CD14-positive monocyte (primary cell): ENCODE measurements at regions not wholly inside any gene's neighbourhood (a gene's known extent, or its start where the extent isn't known, plus 50 kb on each side); places are given as distances from the start of the nearest gene placed in this dataset.

Experiments used
- DNase-seq, 3 donors: peaks; one replicate each; pipeline ENCODE4 v3.0.0-alpha.2; 2011 to 2022
- H2AFZ ChIP-seq: 2 replicates; pipeline ENCODE4 v1.6.0; 2012; ENCODE audit warnings: mild to moderate bottlenecking, low read depth, low read length, inconsistent platforms; ENCODE audit not compliant: insufficient read depth, poor library complexity, severe bottlenecking
- H3K27ac ChIP-seq, 2 donors: 1 replicate in 1 of 2; 2 replicates in 1 of 2; pipeline ENCODE4 v1.5.1; 2012 to 2013; ENCODE audit warnings: low read length in 2 of 2, control low read depth in 1 of 2, inconsistent platforms in 1 of 2, low read depth in 1 of 2, mild to moderate bottlenecking in 1 of 2
- H3K27me3 ChIP-seq, 2 donors: one replicate each; pipeline versions ENCODE4 v1.6.0 to v1.6.1; 2011 to 2013; ENCODE audit warnings: low read length in 2 of 2; ENCODE audit not compliant: control insufficient read depth in 2 of 2, insufficient read depth in 2 of 2
- H3K36me3 ChIP-seq, 2 donors: replicated peaks in 1 of 2; 1 replicate in 1 of 2; 2 replicates in 1 of 2; pipeline versions ENCODE4 v1.5.1 to v1.6.1; 2012 to 2013; ENCODE audit warnings: low read length in 2 of 2, control low read depth in 1 of 2, inconsistent platforms in 1 of 2, mild to moderate bottlenecking in 1 of 2; ENCODE audit not compliant: insufficient read depth in 2 of 2, control insufficient read depth in 1 of 2
- H3K4me1 ChIP-seq, 2 donors: 1 replicate in 1 of 2; 2 replicates in 1 of 2; pipeline versions ENCODE4 v1.5.1 to v1.6.1; 2012 to 2013; ENCODE audit warnings: low read length in 2 of 2, control low read depth in 1 of 2, inconsistent platforms in 1 of 2, mild to moderate bottlenecking in 1 of 2, moderate library complexity in 1 of 2; ENCODE audit not compliant: insufficient read depth in 2 of 2, control insufficient read depth in 1 of 2
- H3K4me2 ChIP-seq: replicated peaks from 2 replicates; pipeline ENCODE3; 2012; ENCODE audit warnings: low read length, moderate library complexity, mild to moderate bottlenecking; ENCODE audit not compliant: poor library complexity, severe bottlenecking; ENCODE audit errors: extremely low read depth
- H3K4me3 ChIP-seq, 3 experiments: fragments of 200-600 bp in 1 of 3; sonication (generic) in 1 of 3; replicated peaks in 1 of 3; 1 replicate in 2 of 3; 2 replicates in 1 of 3; pipeline ENCODE4 v1.5.1; 2011 to 2013; ENCODE audit warnings: low read length in 3 of 3, mild to moderate bottlenecking in 3 of 3, control low read depth in 2 of 3, low read depth in 2 of 3, inconsistent platforms in 1 of 3, moderate library complexity in 1 of 3
- H3K79me2 ChIP-seq: 2 replicates; pipeline ENCODE4 v1.6.0; 2012; ENCODE audit warnings: mild to moderate bottlenecking, control low read depth, inconsistent platforms, low read length, moderate library complexity; ENCODE audit not compliant: insufficient read depth
- H3K9ac ChIP-seq: 2 replicates; pipeline ENCODE4 v1.6.0; 2017; ENCODE audit warnings: low read length, mild to moderate bottlenecking; ENCODE audit not compliant: insufficient read depth, poor library complexity, severe bottlenecking
- H3K9me3 ChIP-seq, 2 donors: replicated peaks in 1 of 2; 1 replicate in 1 of 2; 2 replicates in 1 of 2; pipeline versions ENCODE4 v1.5.1 to v1.6.1; 2012 to 2013; ENCODE audit warnings: low read length in 2 of 2, control low read depth in 1 of 2; ENCODE audit not compliant: control insufficient read depth in 1 of 2, insufficient read depth in 1 of 2
- H4K20me1 ChIP-seq: 2 replicates; pipeline ENCODE4 v1.6.0; 2012; ENCODE audit warnings: mild to moderate bottlenecking, low read length, control low read depth, moderate library complexity; ENCODE audit not compliant: insufficient read depth
- H3K27ac Mint-ChIP-seq, 7 donors: one replicate each; pipeline ENCODE4 v1.8.0; 2020; ENCODE audit warnings: mild to moderate bottlenecking in 7 of 7, mixed read lengths in 7 of 7, moderate library complexity in 6 of 7, inconsistent platforms in 2 of 7
- H3K27me3 Mint-ChIP-seq, 3 donors: one replicate each; pipeline ENCODE4 v1.8.0; 2021 to 2022; ENCODE audit warnings: low read depth in 3 of 3, mild to moderate bottlenecking in 3 of 3, mixed read lengths in 3 of 3, moderate library complexity in 3 of 3, inconsistent platforms in 1 of 3
- H3K36me3 Mint-ChIP-seq, 2 donors: one replicate each; pipeline ENCODE4 v1.8.0; 2020; ENCODE audit warnings: mixed read lengths in 2 of 2, inconsistent platforms in 1 of 2, mild to moderate bottlenecking in 1 of 2
- H3K4me1 Mint-ChIP-seq: one replicate; pipeline ENCODE4 v1.8.0; 2020; ENCODE audit warnings: mild to moderate bottlenecking, mixed read lengths
- H3K4me3 Mint-ChIP-seq, 2 donors: one replicate each; pipeline ENCODE4 v1.8.0; 2020; ENCODE audit warnings: mild to moderate bottlenecking in 2 of 2, mixed read lengths in 2 of 2, moderate library complexity in 1 of 2
- H3K9me3 Mint-ChIP-seq, 7 donors: one replicate each; pipeline ENCODE4 v1.8.0; 2020 to 2022; ENCODE audit warnings: mixed read lengths in 7 of 7, mild to moderate bottlenecking in 6 of 7, moderate library complexity in 6 of 7, inconsistent platforms in 2 of 7
- CTCF ChIP-seq: fragments of 200-600 bp; IDR thresholded peaks from one replicate; pipeline ENCODE4 v1.8.0; 2022; ENCODE audit warnings: antibody characterized with exemption, mild to moderate bottlenecking
- WGBS: methylation state at CpG from one replicate; pipeline ENCODE4 v1.1.5; 2013; ENCODE audit warnings: missing lambda C conversion rate; ENCODE audit not compliant: insufficient coverage; 5-methylcytosine and 5-hydroxymethylcytosine counted together
- intact Hi-C, 2 donors: fragments of 100-400 bp; cut with micrococcal nuclease; formaldehyde crosslinking; loops; one replicate each; pipeline versions ENCODE4 v1.15.0 to v1.15.1; 2023

DNA sequence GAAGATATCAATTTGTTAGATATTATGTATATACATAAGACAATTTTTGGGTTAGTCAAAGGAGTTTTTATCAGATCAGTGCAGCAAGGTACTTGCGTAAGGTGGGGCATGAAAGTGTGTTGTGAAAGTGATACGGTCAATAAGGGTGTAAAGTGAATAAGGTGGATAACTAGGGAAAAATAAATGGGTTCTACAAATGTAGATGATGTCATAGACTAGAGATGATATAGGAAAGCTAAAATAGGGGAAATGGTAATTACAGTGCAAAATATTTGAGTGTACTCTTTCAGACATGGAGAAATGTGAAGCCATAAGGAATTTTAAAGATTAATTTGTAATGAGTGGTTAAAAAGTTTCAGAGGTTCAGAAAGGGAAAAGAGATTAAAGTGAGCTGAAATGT, 180.6 kb upstream of the KHDRBS2 start:
- WGBS, result 73% methylated on average over 2 of the region's 2 CpGs
- H3K27me3 Mint-ChIP-seq, result no peaks in the 10 kb centered on the region
- Histone ChIP-seq H3K9ac (no peak overlapping the region), H3K4me2 (no peak overlapping the region), H3K36me3 (no peaks in the 10 kb centered on the region), H3K79me2 (no peaks in the 10 kb centered on the region), H3K27ac (no peak overlapping the region), H4K20me1 (no peaks in the 10 kb centered on the region), H2AFZ (no peak overlapping the region), H3K9me3 (no peaks in the 10 kb centered on the region), H3K27me3 (no peaks in the 10 kb centered on the region), H3K4me3 (no peak overlapping the region), H3K4me1 (no peaks in the 10 kb centered on the region)
- peaks cover 0 to 3% (median 1%) of the 10 kb centered on the region in 7 donors for H3K9me3 Mint-ChIP-seq
- H3K4me3 Mint-ChIP-seq, result no peak overlapping the region
- no peak for DNase-seq
- no peak overlapping the region for H3K27ac Mint-ChIP-seq
- intact Hi-C loops, result no loop called here
- H3K4me1 Mint-ChIP-seq, result no peaks in the 10 kb centered on the region
- H3K36me3 Mint-ChIP-seq, result no peaks in the 10 kb centered on the region
- no peak for TF ChIP-seq CTCF

- H3K4me2 ChIP-seq, result no peak overlapping the region
- no peaks in the 10 kb centered on the region for H3K27me3 ChIP-seq
- Mint-ChIP-seq H3K27me3 (no peaks in the 10 kb centered on the region), H3K9me3 (peaks cover 0 to 3% (median 2%) of the 10 kb centered on the region in 7 donors), H3K27ac (no peak overlapping the region), H3K4me1 (no peaks in the 10 kb centered on the region), H3K4me3 (no peak overlapping the region), H3K36me3 (no peaks in the 10 kb centered on the region)
- no peak overlapping the region for H3K9ac ChIP-seq
- DNase-seq, result no peak
- H3K79me2 ChIP-seq, result no peaks in the 10 kb centered on the region
- TF ChIP-seq CTCF, result no peak
- no peak overlapping the region for H2AFZ ChIP-seq
- no peaks in the 10 kb centered on the region for H3K4me1 ChIP-seq
- no peak overlapping the region for H3K4me3 ChIP-seq
- no peaks in the 10 kb centered on the region for H3K9me3 ChIP-seq
- H4K20me1 ChIP-seq, result no peaks in the 10 kb centered on the region
- intact Hi-C loops, result no loop called here
- WGBS, result 56% methylated on average over 1 of the region's 2 CpGs
- no peaks in the 10 kb centered on the region for H3K36me3 ChIP-seq
- no peak overlapping the region for H3K27ac ChIP-seq
Observed at GRCh38 chr6:62465206-62465605, 179.2 kb upstream of the KHDRBS2 start.
